Inferior parietal cortex (tissue), 1 donor: ENCODE measurements at regions not wholly inside any gene's neighbourhood (a gene's known extent, or its start where the extent isn't known, plus 50 kb on each side); places are given as distances from the start of the nearest gene placed in this dataset.
"Not testable (repeated sequence)": the region's sequence is repeated elsewhere in the genome, so short reads cannot be mapped to it uniquely, and the experiment has no call there.

Source experiments
- DNase-seq: peaks from one replicate; pipeline ENCODE4 v3.0.0-alpha.2; 2016; ENCODE audit errors: extremely low spot score

DNA sequence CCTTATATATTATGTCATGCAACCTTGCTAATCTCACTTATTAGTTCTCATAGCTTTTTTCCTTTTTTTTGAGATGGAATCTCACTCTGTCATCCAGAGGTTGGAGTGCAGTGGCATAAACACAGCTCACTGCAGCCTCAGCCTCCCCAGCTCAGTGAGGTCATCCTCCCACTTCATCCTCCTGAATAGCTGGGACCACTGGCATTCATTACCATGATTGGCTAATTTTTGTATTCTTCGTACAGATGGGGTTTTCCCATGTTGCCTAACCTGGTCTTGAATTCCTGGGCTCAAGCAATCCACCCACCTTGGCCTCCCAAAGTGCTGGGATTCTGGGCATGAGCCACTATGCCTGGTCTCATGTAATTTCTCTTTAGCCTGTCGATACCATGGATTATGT is 89.1 kb upstream of the TRIM24 start:
- DNase-seq = no peak

DNA sequence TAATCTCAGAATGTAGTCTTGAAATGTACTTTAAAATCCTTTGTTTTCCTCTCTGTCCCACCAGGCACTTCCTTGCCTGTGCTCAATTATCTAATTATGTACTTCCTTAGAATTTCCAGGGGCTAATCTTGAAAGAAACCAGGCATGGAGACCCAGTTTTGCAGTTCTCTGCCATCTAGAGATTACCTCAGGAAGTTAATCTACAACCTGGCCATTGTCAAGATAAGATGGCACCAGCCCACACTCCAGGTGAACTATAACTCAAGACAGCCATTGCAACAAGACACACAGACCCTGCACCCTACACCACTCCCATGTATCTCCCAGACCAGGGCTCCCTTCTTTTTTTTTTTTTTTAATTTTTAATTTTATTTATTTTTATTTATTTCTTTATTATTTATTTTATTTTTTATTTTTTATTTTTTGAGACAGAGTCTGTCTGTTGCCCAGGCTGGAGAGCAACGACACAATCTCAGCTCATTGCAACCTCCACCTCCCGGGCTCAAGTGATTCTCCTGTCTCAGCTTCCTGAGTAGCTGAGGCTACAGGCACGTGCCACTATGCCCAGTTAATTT is 85.9 kb upstream of the TRIM24 start:
- no peak for DNase-seq

DNA sequence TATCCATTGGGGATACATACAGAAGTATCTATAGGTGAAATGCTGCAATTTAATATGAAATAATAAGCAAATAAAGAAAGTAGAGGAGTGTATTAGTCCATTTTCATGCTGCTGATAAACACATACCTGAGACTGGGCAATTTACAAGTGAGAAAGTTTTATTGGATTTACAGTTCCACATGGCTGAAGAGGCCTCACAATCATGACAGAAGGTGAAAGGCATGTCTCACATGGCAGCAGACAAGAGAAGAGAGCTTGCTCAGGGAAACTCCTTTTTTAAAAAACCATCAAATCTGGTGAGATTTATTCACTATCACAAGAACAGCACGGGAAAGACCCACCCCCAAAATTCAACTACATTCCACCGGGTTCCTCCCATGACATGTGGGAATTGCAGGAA is 82.8 kb upstream of the TRIM24 start:
- no peak for DNase-seq

DNA sequence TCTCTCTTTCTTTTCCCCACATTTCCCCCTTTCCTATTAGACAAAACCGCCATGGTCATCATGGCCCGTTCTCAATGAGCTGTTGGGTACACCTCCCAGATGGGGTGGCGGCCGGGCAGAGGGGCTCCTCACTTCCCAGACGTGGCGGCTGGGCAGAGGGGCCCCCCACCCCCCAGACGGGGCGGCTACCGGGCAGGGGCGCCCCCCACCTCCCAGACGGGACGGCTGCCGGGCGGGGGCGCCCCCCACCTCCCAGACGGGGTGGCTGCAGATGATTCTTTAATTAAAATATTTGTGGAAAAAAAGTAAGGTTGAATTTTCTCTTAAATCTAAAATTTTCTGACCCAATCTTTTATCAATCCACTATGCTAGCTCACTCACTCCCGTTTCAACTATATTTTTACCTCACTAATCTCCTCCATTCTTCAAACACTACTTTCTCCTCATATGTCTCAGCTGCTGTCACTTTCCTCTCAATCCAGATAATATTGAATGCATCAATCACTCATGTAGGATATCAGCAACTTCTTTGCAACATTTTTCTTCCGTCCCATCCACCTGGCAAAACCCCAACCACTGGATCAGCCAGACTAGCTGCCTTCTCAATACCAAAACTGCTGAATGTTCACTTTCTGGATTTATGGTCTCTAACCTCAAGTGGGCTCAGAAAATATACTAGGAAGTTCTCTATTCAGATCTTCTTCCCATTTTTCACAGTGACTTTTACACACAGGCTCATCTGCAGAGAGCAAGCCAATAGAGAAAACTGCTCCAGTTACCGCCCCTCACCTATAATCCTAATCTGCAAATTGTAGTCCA is 81.1 kb upstream of the TRIM24 start:
- no peak for DNase-seq

DNA sequence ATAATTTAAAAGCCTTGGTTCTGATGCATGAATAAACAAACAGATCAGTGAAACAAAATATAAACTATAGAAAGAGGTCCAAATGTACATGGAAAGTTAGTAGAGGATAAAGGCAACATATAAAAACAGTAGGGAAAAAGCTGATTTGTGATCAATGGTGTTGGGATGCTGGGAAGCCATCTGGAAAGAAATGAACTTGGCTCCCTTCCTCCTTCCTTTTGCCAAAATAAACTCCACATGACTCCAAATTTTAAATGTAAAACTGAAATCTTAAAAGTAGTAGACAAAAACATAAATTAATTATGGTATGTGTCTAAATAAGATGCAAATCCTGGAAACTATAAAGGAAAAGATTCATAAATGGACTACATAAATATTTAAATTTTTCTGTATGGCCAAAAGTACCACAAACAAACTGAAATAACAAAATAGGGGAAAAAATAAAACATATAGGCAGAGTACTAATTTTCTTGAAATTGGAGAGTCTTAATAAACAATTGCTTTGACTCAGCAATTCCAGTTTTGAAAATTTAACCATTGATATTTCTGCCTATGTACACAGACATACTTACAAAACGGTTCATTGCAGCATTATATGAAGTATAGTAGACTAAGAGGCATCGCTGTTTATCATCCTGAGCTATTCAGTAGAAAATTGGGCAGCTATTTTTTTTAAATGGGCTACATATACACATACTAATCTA is 77.0 kb upstream of the TRIM24 start:
- DNase-seq = no peak

DNA sequence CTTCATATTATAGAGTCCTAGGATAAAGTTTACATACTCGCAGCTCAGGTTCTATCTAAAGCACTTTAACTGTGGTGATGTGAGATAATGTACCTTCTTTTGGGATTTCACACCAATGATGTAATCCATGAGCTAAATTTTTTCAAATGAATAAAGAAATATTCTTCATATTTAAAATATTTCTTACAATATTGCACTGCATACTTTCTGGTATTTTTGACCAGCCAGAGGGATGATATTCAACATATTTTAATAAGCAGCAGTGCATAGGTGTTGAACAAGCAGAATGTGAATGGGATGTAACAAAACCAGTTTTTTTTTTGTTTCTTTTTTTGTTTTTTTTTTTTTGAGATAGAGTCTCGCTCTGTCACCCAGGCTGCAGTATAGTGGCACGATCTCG is 73.2 kb upstream of the TRIM24 start:
- DNase-seq = no peak

DNA sequence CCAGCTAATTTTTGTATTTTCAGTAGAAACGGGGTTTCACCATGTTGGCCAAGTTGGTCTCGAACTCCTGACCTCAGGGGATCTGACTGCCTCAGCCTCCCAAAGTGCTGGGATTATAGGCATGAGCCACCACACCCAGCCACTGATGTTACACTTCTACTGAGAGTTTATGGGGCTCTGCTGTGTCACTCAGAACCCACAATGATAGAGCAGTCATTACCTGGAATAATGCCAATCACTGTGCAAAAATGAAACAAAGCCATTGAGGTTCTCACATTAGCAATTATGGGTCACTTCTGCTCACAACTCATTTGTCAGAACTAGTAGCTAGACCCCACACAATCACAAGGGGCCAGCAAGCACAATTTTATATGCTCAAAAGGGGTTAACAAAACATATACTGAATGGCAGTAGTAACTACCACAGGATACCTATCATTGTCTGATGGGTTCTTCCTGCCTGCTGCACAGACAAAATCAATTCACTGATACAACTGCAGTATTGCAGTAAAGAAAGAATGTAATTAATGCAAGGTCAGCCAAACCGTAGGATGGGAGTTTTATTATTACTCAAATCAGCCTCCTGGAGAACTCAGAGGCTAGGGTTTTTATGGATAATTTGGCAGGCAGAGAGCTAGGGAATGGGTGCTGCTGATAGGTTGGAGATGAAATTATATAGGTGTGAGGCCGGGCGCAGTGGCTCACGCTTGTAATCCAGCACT is 72.1 kb upstream of the TRIM24 start:
- no peak for DNase-seq

DNA sequence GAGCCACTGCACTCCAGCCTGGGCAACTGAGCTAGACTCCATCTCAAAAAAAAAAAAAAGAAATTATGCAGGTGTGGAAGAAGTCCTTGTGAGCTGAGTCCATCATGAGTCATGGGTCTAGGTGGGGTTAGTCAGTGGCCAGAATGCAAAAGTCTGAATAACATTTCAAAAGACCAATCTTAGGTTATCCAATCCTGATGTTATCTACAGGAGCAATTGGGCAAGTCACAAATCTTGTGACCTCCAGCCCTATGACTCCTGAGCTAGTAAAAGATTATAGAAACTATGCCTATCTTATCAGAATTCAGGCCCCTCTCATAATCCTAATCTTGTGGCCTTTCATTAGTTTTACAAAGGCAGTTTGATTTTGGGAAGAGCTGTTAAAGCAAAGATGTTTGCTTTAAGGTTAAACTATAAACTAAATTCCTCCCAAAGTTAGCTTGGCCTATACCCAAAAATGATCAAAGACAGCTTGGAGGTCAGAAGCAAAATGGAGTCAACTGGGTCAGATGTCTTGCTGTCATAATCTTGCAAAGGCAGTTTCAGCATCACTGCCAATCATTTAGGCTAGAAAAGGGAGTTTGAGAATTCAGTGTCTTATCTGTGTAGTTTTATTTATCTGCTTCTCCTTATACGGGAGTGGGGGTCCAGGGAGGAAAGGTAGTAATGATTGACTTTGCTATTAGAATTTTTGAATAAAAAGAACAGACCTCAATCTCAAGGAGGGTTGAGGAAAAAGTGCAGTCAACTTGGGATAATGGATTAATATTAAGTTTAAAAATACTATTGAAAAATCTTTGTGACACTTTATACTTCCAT is 71.2 kb upstream of the TRIM24 start:
- no peak for DNase-seq

DNA sequence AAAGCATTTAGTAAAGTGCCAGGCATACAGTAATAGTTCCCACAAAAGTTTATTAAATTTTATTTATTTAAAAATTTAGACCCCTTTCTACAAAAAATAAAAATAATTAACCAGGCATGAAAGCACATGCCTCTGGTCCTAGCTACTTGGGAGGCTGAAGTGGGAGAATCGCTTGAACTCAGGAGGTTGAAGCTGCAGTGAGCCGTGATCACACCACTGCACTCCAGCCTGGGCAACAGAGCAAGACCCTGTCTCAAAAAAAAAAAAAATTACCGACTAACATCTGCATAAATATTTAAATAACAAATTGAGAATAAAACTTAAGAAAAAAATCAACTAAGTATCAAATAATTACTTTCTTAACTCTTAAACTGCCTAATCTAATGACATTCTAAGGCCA is 64.3 kb upstream of the TRIM24 start:
- DNase-seq = no peak

DNA sequence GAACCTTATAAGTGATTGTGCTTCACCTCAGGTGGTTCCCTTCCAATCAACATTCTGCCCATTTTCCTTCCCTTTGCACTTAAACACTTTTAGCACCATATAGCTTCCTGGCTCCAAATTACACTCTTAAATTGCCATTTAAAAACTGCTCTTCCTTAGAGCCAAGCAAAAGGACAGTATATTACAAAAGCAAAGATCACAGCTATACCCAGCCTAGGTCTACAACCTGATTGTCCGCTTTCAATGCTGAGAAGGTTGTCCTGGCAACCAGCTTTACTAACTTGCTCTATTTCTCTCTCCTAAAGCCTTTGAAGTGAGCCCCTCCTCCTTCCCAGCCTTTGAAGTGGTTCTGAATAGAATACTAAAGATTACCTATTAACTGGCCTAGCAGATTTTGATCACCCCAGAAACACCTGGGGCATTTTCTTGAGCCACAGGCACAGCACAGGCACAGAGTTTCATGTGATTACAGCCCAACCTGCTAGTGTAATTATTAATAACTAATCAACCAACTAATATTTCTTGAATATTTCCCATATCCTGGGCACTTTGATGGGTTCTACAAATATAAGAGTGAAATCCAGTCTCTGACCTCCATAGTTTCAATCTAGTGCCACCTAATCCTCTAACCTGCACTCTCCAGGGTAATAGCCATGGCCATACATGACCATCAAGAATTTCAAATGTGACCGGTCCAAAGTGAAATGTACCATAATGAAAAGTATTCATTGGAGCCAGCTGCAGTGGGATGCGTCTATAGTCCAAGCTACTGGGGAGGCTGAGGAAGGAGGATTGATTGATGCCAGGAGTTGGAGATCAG is 63.6 kb upstream of the TRIM24 start:
- DNase-seq = no peak

DNA sequence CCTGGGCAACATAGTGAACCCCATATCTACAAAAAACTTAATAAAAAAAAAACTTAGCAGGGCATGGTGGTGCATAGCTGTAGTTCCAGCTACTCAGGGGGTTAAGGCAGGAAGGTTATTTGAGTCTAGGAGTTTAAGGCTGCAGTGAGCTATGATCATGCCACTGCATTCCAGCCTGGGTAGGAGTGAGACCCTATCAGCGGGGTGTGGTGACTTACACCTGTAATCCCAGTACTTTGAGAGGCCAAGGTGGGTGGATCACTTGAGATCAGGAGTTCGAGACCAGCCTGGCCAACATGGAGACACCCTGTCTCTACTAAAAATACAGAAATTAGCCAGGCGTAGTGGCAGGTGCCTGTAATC is 63.0 kb upstream of the TRIM24 start:
- DNase-seq = not testable (repeated sequence)

DNA sequence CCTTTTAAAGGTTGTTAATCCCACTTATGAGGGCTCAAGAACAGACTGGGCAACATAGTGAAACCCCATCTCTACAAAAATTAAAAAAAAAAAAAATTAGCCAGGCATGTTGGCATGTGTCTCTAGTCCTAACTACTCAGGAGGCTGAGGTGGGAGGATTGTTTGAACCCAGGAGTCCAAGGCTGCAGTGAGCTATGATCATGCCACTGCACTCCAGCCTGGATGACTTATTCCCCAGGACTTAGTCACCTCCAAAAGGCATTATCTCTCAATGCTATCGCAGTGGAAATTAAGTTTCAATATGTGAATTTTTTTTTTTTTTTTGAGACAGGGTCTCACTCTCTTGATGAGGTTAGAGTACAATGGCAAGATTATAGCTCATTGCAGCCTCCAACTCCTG is 61.2 kb upstream of the TRIM24 start:
- DNase-seq = no peak

DNA sequence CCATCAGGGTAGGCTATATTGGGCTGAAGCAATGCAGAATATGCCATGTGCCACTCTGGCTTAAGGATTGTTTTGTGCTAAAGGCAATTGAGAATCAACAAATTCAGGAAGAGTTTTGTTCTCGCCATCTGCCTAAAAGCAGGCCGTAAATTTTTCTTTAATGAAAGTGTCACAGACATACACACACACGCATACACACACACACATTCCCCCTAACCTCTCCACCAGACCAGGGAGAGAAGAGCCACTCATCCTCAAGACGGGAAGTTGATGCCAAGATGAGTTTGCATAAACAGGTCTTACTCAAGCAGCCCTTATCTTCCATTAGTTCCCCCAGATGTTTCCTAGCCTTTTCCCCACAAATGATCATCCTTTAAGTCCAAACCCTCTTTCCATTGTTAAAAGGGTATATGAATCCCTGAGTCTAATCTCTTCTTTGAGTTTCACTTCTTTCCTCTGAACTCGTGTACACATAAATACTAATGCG is 59.6 kb upstream of the TRIM24 start:
- DNase-seq = no peak

DNA sequence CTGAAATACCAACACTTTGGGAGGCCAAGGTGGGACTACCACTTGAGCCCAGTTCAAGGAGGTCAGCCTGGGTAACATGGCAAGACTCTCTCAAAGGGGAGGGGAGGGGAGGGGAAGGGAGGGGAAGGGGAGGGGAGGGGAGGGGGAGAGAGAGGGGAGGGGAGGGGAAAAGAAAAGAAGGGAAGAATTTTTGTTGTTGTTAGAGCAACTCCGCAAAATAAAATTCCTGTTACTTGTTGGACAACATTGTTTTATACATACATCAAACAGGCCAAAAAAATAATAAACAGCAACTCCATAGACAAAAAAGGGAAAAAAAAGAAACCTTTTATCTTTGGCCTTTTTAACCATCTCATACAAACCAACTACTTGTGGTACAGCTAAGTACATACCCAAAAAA is 57.3 kb upstream of the TRIM24 start:
- no peak for DNase-seq

DNA sequence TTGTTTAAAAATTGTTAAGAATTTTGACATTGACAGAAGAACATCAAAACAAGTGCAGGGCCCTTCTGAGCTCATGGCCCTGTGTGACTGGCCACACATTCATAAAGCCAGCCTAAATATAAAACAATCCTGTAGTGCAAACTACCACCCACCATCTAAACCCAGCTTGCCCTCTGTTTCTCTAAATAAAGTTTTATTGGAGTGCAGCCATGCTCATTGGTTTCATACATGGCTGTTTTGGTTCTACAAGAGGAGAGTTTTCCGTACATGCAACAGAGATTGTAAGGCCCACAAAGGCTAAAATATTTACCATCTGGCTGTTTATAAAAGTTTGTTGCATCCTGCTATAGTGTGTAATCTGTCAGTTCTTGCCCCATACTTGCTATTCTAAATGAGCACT is 54.6 kb upstream of the TRIM24 start:
- no peak for DNase-seq

DNA sequence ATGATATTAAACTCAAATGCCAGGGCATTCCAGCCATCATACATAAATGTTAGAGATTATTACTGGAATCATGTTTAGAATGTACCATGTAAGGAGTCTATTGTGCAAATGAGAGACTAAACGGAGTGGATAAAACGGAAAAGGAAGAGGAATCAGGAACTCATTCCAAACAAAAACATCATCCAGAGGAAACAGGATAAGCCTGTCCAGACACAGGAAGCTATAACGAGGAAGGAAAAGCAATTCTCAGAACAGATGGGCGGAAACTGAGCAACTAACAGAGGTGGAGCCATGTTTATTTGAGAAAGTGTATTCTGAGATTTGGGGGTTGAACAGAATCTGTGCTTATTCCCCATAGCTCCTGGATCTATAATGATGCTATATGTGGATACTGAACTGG is 52.3 kb upstream of the TRIM24 start:
- no peak for DNase-seq
